ENCODE measurements at regions not wholly inside any gene's neighbourhood (a gene's known extent, or its start where the extent isn't known, plus 50 kb on each side); places are given as distances from the start of the nearest gene placed in this dataset.
"Not testable (repeated sequence)": the region's sequence is repeated elsewhere in the genome, so short reads cannot be mapped to it uniquely, and the experiment has no call there.

DNA sequence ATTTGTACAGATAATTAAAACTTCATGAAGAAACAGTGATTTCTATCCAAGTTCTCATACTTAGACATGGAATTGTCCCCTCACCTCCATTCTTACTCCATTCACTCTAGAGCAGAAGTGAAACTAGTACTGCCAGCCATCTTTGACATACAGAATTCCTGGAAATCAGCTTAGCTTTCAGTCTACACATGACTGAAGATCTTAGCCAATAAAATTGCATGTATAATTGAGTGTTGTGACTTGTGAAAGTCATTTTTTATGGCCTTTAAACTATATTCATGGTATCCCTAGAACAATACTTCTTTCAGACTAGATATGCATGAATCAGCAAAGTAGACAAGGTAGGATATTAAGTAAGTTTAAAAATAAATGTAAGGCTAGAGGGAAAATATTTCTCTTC lies 705.2 kb upstream of the ZNF608 start:
- Histone ChIP-seq H3K4me3 (no peak overlapping the region), H3K27me3 (no peaks in the 10 kb centered on the region), H3K27ac (no peak overlapping the region), H3K4me1 (no peaks in the 10 kb centered on the region), H3K36me3 (no peaks in the 10 kb centered on the region), H3K9me3 (no peaks in the 10 kb centered on the region)
- no peak for DNase-seq
- intact Hi-C loops (cut with DNase I; ENCODE audit: low total_unique reads), result no loop called here
- TF ChIP-seq, protein P1, sequence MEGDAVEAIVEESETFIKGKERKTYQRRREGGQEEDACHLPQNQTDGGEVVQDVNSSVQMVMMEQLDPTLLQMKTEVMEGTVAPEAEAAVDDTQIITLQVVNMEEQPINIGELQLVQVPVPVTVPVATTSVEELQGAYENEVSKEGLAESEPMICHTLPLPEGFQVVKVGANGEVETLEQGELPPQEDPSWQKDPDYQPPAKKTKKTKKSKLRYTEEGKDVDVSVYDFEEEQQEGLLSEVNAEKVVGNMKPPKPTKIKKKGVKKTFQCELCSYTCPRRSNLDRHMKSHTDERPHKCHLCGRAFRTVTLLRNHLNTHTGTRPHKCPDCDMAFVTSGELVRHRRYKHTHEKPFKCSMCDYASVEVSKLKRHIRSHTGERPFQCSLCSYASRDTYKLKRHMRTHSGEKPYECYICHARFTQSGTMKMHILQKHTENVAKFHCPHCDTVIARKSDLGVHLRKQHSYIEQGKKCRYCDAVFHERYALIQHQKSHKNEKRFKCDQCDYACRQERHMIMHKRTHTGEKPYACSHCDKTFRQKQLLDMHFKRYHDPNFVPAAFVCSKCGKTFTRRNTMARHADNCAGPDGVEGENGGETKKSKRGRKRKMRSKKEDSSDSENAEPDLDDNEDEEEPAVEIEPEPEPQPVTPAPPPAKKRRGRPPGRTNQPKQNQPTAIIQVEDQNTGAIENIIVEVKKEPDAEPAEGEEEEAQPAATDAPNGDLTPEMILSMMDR (IDR thresholded peaks at IDR 0.05), result no peak
- TF ChIP-seq POLR2A (IDR thresholded peaks at IDR 0.05), result no peak

DNA sequence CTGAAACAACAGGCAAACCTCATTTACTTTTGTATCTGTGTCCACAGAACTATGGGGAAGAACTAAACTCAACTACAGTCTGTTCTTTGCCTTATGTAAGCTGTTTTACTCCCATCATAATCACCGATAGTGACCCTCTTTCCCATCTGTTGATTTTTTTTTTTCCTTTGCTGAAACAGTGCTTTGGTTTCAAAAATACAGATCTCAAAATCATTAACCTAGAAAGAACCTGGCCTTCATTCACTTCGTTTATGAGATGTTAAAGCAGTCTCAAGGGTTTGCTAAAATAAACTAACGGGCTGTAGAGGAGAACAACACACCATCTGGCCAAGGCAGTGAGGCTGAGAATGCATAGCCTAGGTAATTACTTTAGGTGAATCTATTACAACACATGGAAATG lies 706.6 kb upstream of the ZNF608 start:
- TF ChIP-seq, protein P1 (IDR thresholded peaks at IDR 0.05), result no peak
- no peak for TF ChIP-seq POLR2A (IDR thresholded peaks at IDR 0.05)
- Histone ChIP-seq H3K27ac (no peak overlapping the region), H3K27me3 (no peaks in the 10 kb centered on the region), H3K36me3 (no peaks in the 10 kb centered on the region), H3K4me3 (no peak overlapping the region), H3K9me3 (no peaks in the 10 kb centered on the region), H3K4me1 (no peaks in the 10 kb centered on the region)
- DNase-seq, result no peak
- intact Hi-C loops (cut with DNase I; ENCODE audit: low total_unique reads), result no loop called here

DNA sequence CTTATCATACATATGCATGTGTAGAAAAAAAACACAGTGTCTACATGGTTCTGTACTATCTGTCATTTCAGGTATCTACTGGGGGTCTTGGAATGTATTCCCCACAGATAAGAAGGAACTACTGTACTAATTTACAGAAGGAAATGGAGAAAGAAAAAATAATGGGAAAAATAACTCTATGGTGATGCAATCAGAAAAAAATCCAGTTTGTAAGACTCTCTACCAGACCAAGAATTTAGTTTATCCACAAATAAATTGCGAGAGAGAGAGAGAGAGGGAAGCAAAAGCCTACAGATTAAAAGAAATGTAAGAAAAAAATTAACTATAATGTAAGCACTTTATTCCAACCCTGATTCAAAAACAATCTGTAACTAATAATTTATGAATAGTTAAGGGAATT lies 708.6 kb upstream of the ZNF608 start:
- H3K27me3 ChIP-seq, result no peaks in the 10 kb centered on the region
- H3K4me3 ChIP-seq, result no peak overlapping the region
- TF ChIP-seq POLR2A (IDR thresholded peaks at IDR 0.05), result no peak
- TF ChIP-seq, protein P1 (IDR thresholded peaks at IDR 0.05), result no peak
- H3K36me3 ChIP-seq, result no peaks in the 10 kb centered on the region
- H3K4me1 ChIP-seq, result no peaks in the 10 kb centered on the region
- H3K9me3 ChIP-seq, result no peaks in the 10 kb centered on the region
- no peak for DNase-seq
- H3K27ac ChIP-seq, result no peak overlapping the region
- intact Hi-C loops (cut with DNase I; ENCODE audit: low total_unique reads), result no loop called here

DNA sequence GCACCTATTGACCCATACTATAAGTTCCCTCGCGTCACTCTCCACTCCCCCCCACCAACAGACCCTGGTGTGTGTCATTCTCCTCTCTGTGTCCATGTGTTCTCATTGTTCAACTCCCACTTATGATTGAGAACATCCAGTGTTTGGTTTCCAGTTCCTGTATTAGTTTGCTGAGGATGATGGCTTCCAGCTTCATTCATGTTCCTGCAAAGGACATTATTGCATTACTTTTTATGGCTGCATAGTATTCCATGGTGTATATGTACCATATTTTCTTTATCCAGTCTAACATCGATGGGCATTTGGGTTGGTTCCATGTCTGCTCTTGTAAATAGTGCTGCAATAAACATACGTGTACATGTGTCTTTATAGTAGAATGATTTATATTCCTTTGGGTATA lies 709.6 kb upstream of the ZNF608 start:
- H3K9me3 ChIP-seq; H3K27me3 ChIP-seq; DNase-seq; H3K4me1 ChIP-seq; H3K27ac ChIP-seq; H3K4me3 ChIP-seq; intact Hi-C loops (cut with DNase I; ENCODE audit: low total_unique reads); H3K36me3 ChIP-seq: not testable (repeated sequence)

DNA sequence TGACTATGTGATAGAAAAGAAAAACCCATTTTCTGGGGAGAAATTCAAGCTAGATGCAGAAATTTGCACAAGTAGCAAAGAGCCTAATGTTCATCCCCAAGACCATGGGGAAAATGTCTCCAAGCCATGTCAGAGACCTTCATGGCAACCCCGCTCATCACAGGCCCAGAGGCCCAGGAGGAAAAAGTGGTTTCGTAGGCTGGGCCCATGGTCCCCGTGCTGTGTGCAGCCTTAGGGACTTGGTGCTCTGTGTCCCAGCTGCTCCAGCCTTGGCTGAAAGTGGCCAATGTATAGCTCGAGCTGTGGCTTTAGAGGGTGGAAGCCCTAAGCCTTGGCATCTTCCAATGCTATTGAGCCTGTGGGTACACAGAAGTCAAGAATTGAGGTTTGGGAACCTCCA lies 711.2 kb upstream of the ZNF608 start:
- TF ChIP-seq POLR2A (IDR thresholded peaks at IDR 0.05), result no peak
- TF ChIP-seq, protein P1 (IDR thresholded peaks at IDR 0.05), result no peak
- H3K27ac ChIP-seq, result no peak overlapping the region
- no peak overlapping the region for H3K4me3 ChIP-seq
- no peak for DNase-seq
- H3K4me1 ChIP-seq, result no peaks in the 10 kb centered on the region
- H3K27me3 ChIP-seq, result no peaks in the 10 kb centered on the region
- intact Hi-C loops (cut with DNase I; ENCODE audit: low total_unique reads), result no loop called here
- H3K36me3 ChIP-seq, result no peaks in the 10 kb centered on the region
- H3K9me3 ChIP-seq, result no peaks in the 10 kb centered on the region

DNA sequence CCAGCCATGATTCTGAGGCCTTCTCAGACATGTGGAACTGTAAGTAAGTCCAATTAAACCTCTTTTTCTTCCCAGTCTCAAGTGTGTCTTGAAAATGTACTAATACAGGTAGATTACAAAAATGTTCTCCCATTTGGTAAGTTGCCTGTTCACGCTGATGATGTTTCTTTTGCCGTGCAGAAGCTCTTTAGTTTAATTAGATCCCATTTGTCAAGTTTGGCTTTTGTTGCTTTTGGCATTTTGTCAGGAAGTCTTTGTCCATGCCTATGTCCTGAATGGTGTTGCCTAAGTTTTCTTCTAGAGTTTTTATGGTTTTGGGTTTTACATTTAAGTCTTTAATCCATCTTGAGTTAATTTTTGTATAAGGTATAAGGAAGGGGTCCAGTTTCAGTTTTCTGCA lies 712.5 kb upstream of the ZNF608 start:
- H3K4me1 ChIP-seq; H3K36me3 ChIP-seq; H3K4me3 ChIP-seq; DNase-seq; H3K27me3 ChIP-seq; H3K9me3 ChIP-seq; intact Hi-C loops (cut with DNase I; ENCODE audit: low total_unique reads); H3K27ac ChIP-seq: not testable (repeated sequence)
